ENCODE measurements at regions not wholly inside any gene's neighbourhood (a gene's known extent, or its start where the extent isn't known, plus 50 kb on each side); places are given as distances from the start of the nearest gene placed in this dataset.

- DNase-seq = no peak
Observed at GRCh38 chr4:111632641-111633151, 512.6 kb upstream of the FAM241A start.

DNA sequence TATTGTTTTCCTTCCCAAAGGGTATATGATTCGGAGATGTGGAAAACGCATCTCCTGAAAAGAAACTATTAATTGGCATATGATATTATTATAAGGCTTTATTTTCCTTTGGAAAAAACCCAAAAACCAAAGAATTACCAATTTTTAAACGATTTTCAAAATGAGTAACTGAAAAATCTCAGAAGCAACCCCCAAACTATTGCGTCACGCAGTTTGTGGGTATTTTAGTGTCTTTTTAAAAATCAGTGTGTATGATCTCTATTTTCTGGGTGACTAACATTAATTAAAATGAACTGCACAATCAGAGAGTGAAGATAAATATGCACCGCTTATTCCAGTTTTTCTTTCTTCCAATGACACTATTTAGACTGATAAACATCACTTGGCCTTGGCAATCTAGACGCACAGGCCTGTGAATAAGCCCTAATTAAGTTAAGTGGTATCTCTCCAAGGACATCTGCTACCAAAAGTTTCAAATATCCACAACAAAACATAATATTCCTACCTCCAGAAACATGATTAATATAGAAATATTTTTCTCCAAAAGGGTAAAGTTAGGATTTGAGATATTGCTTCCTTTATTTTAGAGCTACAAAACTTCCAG is 511.5 kb upstream of the FAM241A start:
- DNase-seq = no peak

DNA sequence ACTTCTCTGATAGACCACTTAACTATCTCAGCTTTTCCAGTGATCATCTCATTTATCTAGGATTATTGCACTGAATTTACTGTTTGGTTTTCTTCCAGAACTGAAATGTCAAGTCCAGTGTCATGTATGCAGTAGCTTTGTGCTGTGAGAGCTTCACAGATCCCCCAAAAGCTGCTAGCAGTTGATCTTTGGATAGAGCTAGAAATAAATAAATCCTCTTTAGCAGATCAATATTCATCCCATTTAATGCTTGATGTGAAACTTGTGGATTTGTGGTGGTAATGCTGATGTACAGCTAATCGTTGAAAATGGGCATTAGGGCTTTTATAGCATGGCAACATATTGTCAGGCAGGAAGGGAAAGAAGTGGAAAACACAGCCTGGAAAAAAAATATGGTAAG is 509.6 kb upstream of the FAM241A start:
- DNase-seq = no peak

- no peak for DNase-seq
Observed at GRCh38 chr4:111636961-111637585, 508.2 kb upstream of the FAM241A start.

DNA sequence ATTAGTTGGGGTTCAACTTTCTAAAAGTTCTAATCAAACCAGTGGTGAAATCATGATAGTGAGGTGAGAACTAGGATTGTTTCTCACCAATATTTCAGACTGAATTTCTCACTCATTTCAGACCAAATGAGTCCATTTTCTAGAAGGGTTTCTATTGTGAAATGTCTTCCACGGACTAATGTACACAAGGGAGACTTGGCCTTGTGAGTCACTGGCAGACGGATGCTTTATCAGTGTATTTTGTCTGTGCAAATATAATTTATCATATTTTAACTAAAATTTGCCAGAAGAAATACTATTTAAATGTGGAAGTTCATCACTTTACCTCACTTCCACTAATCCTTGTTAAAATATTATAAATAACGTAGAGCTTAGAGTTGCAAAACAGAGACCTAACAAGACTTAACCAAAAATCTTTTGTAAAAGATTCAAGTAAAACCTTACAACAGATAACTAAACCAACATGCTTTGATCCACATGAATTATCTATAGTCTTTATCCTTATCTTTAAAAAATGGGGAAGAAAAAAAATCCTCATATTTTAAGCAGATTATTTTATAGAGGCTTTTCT is 506.0 kb upstream of the FAM241A start:
- DNase-seq = no peak

DNA sequence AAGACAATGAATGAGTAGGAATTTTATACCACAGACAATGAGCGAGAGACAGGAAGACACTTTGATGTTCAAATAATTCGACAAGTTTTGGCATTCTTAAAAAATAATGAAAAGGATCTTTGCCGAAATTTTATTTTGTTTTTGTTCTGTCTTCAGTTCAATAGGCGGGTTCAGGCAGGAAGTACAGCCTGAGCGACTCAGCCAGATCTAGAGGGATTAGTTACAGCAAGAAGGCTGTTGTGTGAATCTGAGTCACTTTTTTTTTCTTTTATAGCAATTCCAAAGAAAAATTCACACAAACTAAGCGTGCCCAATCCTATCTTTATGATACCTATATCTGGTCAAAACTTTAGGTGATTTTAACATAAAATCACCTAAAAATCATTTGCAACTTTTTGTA is 505.4 kb upstream of the FAM241A start:
- DNase-seq = no peak

GRCh38 chr4:111641813-111642579 is 503.3 kb upstream of the FAM241A start:
- DNase-seq = no peak

- no peak for DNase-seq
Observed at GRCh38 chr4:111648056-111648455, 497.2 kb upstream of the FAM241A start.

DNA sequence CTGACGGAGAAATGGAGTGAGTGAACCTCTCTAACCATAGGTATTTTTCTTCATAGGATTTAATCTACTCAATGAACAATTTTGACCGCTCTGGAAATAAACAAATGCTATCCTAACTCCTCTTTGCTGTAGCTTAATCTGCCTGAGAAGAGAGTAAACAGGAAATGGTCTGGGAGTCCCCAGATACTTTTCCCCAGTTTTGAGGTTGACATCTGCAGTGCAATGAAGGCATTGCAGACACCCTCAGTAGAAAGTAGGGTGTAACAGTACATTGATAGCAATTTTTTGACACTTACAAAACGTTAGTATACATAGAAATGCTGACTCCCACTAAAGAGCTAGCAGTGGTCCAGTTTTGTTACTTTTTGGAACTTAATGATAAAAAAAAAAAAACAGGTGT is 495.9 kb upstream of the FAM241A start:
- no peak for DNase-seq

DNA sequence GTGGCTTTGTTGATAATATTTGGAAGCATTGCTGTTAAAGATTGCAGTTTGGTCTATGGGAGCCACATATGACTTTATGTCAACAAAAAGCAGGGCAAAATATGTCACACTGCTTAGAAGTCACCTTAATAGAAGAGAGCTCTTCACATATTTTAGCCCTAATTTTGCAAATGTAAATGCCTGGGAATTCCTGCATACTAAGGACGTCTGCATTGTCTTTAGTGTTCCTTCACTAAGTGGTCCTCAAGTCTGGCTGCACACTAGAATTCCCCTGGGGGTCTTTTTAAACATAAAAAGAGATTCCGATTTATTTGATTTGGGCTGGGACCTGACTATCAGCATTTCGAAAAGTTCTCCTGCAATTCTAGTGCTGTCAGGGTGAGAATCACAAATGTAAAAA is 495.1 kb upstream of the FAM241A start:
- no peak for DNase-seq

DNA sequence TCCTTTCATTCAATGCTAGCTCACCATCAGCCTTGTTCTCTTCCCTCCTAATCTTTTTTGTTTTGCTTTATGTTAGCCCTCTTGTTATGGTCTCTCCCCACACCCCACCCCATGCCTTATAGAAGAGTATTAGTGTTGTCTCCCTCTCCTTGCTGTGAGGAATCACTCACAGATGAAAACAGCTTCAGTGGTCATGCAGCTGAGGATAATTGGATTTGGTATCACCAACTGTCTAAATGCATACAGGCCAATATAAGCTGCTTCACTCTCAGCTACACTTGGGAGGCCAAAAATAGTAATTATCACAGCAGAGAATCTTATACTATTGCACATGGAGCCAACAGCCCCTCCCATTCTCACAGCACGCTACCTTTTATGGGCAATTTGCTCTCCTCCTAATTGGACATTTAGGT is 494.6 kb upstream of the FAM241A start:
- DNase-seq = no peak

DNA sequence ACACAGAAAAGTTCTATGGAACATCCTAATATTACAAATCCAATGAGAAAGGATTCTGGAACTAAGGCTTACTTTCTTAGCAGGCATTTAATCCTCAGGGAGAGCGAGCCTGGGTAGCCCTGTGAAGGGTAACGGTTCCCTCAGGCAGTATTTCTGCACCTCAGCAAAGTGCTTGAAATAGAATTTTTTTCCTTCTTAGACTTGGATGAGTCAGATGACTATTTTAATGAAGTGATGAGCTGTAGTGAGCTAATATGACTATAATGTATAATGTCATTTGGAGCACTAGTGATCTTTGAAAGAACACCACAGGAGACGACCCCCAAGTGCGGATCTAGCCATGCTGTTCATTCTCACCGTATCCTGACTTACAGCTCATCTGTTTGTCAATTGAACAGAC is 493.0 kb upstream of the FAM241A start:
- DNase-seq = no peak

GRCh38 chr4:111652986-111653385 is 492.3 kb upstream of the FAM241A start:
- no peak for DNase-seq

DNA sequence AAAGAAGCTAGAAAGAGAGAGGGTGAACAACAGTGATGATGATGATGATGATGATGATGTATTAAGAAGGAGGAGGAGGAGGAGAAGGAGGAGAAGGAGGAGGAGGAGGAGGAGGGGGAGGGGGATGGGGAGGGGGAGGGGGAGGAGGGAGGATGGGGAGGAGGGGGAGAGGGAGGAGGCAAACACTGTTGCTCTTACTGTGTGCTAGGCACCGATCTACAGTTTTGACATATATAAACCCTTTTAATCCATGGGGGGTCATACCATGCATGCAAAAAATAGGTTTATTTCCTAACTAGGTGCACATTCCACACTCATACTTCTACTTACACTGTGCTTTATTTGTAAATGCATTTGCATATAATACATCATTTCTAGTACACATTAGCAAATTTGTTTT is 482.8 kb upstream of the FAM241A start:
- DNase-seq = no peak

- DNase-seq = no peak
Observed at GRCh38 chr4:111664308-111664945, 480.8 kb upstream of the FAM241A start.

DNA sequence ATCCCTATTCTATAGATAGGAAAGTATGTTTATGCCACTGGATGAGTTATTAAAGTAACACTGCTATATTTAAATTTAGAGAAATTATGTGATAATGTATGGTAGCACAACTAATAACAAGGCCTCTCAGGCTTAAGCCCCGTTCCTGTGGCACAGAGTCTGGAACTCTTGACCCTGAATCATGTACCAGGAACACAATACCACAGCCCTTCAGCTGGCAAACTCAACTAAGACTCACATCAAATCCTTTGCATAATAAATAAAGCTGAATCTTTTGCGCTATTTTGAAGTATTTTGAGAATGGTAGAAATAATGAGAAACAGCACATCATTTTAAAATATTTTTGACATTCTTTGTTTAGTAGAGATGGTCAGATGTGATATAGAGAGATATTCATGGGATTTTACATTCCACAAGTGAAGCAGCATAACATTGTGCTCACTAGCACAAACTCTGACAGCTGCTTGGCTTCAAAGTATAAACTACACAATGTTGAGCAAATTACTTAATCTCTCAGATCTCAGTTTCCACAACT is 478.4 kb upstream of the FAM241A start:
- no peak for DNase-seq

DNA sequence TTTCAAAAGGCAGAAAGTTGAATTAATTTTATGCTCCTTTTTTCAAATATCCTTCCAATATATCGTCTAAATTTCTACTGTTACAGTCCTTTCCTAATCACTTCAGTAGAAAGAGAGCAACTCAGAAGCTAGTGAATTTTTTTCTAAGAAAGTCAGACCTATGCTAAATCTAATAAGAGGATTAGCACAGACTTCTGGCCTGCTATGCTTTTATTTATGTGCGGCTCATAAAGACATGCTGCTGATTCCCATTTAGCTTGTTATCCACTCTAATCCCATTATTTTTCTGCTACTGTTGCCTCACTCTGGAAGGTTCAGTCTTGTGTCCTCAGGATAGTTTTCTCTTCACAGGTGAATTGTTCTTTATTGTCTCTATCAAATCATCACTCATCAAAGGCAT is 473.5 kb upstream of the FAM241A start:
- DNase-seq = no peak

- DNase-seq = no peak
Observed at GRCh38 chr4:111675746-111676145, 469.5 kb upstream of the FAM241A start.

- DNase-seq = no peak
Observed at GRCh38 chr4:111676533-111676932, 468.7 kb upstream of the FAM241A start.

DNA sequence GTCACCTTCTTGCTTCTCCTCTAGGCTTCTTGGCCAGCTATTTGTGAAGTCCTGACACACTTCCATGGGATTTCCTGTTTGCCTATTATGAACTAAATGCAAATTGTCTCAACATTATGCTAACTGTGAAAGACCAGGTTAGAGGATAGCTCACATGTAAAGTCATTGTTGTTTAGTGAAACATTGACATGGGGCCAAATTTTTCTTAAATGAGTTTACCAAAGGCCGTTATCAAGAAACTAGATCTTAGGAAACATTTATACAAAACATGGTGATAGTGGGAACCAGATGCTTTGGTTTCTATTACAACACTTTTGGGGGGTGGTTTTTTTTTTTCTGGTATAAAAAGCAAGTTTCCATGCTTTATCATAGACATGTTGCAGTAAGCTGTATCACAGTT is 466.8 kb upstream of the FAM241A start:
- no peak for DNase-seq

GRCh38 chr4:111678908-111679307 is 466.3 kb upstream of the FAM241A start:
- DNase-seq = no peak

DNA sequence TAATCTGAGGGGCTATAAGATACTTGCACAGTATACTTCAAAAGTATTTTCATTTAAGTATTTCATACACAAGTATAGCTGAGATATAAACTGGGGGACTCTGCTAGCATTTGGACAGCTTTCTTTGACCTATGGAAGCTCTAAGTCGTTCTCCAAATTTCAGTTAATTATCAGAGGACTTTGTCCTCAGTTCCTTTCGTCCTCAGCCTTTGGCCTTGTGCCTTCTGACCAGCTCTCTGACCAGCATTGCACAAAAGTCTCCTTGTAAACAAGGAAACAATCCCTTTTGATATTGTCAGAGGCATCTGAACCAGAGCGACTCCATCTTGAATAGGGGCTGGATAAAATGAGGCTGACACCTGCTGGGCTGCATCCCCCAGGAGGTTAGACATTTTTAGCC is 464.0 kb upstream of the FAM241A start:
- DNase-seq = no peak

DNA sequence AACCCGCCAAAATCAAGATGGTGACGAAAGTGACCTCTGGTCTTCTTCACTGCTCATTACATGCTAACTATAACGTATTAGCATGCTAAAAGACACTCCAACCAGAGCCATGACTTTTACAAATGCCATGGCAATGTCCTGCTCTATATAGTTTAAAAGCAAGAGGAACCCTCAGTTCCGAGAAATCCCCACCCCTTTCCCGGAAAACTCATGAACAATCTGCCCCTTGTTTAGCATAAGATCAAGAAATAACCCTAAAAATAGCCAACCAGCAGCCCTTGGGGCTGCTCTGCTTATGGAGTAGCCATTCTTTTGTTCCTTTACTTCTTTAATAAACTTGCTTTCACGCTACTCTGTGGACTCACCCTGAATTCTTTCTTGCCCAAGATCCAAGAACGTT is 463.5 kb upstream of the FAM241A start:
- no peak for DNase-seq
